Stimulated activated CD4-positive, alpha-beta T cell treated with anti-CD3 and anti-CD28 coated beads, Interleukin-1b, Interleukin-23, amount 100 ng/mL, for 1 hour (primary cell): ENCODE measurements at regions not wholly inside any gene's neighbourhood (a gene's known extent, or its start where the extent isn't known, plus 50 kb on each side); places are given as distances from the start of the nearest gene placed in this dataset.
"Not testable (repeated sequence)": the region's sequence is repeated elsewhere in the genome, so short reads cannot be mapped to it uniquely, and the experiment has no call there.

ENCODE experiments used
- DNase-seq, 2 donors: peaks; one replicate each; pipeline ENCODE4 v3.0.0-alpha.2; 2020; ENCODE audit warnings: low read depth in 2 of 2

DNA sequence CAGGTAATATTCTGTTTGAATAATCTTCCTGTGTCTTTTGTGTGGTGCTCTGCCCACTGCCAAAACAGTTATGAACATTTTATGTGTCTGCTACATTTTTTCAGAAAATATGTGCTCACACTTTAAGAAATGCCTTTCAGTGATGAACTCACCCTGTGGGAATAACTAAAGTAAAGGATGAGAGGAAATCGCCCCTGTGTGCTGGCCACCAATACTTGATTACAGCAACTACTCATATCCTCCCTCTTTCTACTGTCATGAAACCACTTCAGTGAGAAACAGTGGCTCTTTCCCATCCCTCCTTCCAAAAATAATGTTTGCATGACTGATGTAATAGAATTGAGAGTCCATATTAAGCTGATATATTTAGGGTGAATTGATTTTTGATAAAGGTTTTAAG, 900.9 kb downstream of the RAB28 start:
- DNase-seq = no peak

DNA sequence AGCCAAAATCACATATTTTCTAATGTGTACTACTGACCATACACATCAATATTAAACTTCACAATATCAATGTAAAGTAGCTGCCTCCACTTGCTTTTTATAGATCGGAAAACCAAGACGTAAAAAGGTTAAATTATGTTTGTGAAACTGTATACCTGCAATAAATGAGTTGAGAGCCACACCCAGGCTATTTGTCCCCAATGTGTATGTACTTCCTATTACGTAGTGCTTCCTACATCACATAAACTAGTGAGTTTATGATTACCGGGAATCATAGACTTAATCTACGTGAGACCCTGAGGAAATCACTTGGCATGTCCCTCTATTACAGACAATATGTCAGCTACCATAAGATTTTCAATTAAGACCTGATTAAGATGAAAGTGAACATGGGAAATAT, 903.4 kb downstream of the RAB28 start:
- DNase-seq = no peak

DNA sequence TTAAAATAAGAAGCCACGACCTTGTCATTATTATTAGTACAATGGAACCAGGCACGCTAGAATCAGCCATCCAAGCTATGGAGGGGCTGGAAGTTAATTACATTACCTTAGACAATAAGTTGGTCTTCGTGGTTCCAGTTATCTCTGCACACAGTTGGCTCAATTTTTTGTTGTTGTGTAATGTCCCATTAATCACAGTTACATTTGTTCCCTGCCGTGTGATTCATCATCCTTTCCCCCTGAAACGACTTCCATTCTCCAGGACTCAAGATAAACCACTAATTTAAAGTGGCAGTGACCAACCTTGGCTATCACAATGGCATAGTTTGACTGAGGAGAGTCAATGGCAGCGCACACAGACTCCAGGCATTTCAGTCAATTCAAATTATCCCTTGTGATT, 905.0 kb downstream of the RAB28 start:
- DNase-seq = no peak

DNA sequence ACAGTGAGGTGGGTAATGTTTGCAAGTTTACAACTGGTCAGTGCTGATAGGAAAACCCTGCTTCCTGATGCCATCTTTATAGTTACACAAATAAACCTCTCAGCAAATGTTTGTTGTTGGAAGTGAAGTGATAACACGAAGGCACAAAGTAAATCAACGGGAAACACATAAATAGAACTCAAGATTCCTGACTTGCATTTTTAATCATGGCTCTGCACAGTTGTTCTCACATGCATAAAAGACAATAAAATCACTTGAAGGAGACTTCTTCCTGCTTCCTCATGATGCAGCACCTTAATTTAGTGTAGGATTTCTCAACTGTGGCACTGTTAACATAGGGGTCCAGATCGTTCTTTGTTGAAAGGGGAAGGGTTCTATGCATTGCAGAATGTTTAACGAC, 907.7 kb downstream of the RAB28 start:
- no peak for DNase-seq

DNA sequence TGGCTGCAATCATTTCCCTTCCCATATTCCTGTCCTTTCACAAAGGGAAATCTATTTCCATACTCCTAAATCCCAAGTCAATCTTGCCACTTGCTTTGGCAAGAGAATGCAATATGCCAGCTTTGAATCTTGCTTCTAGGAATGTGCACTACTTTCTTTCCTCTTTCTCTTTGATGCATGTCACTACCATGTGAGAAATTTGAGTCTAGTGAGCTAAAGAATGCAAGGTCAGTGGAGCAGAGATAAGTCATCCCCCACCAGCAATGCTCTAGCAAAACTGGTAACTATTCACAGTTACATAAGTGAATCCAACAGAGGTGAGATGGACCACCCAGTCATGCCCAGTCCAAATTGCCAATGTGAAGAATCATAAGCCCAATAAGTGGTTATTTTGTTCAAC, 910.4 kb downstream of the RAB28 start:
- DNase-seq = no peak

DNA sequence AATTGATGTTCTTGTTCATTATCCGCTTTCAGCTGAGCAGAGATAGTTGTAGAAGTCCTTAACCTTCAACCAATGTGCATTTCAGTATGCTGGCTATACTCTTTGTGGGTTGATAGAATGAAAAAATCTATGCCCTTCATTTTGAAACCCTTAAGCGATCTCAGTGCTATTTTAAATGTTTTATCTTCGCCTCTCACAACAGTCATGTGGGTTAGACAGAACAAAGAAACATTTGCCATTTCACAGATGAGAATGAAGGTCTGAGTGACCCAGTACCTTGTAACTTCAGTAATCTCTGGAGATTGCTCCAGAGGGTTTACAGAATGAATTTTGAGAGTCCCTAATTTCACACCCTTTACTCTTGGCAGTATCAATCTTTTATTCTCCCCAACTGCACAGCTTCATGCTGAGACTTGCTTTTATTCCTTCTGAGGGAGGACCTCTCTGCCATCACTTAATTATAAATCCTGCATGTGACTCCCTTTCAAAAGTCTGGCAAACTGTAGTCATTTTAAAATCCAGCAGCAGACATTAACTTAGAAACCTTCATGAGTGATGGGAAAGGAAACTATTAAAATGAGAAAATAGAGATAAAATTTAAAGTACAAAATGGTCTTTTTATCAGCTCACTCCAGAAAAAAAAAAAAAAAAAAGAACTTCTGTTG, 921.5 kb downstream of the RAB28 start:
- DNase-seq = no peak

DNA sequence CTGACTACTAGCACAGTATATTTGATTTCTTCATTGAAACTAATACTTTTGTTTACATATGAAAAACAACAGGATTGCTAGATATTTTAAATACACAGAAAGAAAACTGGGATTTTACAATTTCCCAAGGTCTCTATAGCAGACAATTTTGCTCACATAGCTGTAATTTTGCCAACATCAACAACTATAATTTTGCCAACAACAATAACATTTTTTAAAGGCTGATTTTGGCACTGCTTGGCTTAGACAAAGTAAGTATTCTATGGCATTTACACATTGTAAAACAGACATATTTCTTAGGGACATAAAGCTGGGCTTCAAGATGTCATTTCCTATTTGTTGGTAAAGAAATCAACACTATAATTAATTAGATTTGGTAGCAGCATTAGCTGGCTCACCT, 922.1 kb downstream of the RAB28 start:
- DNase-seq = no peak

DNA sequence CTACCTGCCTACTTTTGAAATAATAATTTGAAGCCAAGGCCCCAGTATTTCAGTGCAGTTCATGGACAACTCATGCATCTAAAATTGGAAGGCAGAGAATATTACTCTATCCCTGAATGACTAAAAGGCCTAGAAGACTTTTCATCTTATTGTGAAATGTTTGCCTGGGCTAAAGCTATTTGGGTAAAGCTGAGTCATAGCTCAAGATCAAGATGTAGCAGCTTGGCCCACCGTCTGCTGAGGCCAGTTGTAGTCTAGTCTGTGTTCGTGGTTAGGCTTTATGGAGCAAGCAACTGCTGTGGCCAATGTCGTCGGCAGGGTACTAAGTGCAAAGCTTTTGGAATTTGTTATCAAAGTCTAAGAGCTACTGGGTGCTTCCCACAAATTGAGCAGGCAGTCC, 929.1 kb downstream of the RAB28 start:
- DNase-seq = no peak

DNA sequence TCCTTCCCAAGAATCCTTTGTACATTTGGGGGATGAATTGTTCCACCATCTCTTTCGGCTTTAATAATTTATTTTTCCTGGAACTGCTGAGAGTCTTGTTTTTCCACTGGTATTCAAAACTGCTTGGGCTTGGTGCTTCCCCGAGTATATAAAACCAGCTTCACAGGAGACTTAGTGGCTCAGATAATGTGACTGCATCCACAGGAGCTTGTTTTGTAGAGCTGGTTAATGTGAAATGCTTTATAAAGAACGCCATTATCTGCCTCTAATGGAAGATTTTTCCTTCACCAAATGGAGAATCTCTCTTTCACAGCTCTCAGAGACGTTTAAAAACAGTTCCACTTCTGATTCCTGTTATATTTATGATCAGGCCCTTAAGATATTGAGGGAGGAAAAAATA, 935.5 kb downstream of the RAB28 start:
- no peak for DNase-seq

DNA sequence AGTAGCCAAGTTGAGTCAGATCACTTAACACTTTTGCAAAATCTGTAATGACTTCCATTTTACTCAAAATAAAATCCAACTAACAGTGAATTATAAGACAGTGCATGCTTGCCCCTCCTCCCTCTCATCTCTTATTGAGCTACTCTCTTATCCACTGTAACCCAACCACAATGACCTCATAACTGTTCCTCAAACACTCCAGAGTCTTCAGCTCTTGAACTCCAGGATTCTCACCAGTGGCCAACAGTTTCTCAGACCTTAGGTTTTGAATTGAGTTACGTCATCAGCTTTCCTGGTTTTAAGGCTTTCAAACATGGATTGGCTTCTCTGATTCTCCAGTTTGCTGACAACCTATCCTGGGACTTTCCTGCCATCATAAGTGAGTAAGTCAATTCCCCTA, 938.3 kb downstream of the RAB28 start:
- DNase-seq = no peak

DNA sequence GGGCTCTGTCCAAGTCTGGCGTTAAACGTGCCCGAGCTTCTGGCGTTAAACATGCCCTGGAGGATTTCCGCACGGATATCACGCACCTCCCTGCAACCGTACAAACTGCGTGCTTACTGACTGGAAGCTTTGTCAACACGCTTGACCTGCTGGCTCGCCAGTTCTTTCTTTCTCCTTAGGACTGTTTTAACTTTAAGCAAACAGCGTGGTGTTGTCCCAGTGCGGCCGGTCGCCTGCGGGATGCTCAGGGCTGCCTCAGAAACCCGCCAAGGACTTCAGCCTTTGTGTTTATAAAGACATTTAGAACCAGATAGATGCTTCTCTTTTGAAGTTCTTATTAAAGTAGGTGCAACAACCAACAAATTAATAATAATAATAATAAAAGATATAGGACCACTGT, 946.0 kb downstream of the RAB28 start:
- DNase-seq = no peak

DNA sequence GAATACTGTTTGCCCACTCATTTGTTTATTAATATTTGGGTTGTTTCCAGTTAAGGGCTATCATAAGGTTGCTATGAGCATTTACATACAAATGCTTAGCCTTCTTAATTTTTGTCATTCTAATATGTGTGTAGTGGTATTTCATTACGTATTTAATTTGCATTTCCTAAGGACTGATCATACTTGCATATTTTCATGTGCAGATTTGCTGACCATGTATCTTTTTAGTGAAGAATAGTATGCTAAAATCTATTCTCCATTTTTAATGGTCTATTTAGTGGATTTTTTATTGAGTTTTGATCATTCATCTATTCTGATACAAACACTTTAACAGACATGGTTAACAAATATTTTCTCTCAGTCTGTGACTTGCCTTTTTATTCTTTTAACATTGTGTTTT, 949.5 kb downstream of the RAB28 start:
- DNase-seq = no peak

DNA sequence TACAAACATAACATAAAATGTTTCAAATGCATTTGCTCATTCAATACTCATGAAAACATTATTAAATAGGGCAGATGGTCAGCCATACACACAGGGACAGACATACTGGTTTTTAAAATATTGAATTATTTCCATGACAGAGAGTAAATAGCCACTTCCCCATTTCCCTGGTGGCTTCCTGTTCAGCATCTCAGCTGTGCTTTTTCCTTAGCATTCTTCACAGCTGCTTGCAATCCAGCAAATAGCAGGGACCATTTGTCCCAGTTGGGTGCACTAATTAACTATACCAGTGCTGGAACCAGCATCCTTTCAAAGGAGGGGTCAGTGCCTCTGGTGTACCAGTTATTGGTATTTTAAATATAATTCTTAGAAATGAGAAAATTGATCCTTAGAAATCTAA, 964.7 kb downstream of the RAB28 start:
- DNase-seq = no peak

DNA sequence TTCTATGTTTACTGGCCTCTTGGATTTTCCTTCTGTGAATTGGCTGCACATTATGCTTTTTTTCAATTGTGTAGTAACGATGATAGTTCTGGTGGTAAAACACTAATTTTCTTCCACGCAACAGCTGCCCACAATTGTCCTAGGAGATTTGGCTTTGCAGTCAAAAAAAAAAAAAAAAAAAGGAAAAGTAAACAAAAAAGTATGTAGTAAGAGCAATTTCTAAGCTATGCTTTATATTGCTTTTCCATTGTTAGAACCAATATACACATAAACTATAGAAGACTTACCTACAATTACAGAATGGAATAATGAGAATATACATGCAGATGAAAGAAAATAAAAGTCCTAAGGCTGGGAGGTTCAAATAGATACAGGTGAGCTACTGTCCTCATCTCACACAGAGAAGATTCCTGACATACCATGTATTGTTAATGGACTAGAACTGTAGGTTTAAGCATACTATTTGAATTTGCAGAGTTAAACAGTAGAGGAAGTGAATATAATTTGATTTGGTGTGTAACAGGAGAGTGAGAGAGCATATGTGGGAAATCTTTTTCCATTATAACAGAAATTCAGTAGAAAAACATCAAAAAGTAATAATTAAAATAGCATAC, 976.2 kb downstream of the RAB28 start:
- no peak for DNase-seq

DNA sequence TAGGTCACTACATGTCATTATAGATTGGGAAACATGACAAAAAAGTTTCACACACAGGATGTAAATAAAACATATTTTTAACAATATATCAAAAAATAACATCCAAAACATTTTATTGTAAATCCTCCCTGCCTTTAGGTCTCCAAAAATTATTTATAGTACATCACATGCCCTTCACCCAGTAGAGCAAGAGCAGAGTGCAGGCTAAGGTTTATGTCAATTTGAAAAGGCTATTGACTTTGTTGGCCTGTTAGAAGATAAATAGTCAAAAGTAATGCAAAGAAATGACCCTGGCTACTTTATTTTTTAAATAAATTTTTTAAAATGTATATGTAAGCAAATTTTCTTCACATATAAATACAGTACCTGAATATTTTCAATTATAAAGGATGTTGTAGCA, 983.7 kb downstream of the RAB28 start:
- DNase-seq = no peak

DNA sequence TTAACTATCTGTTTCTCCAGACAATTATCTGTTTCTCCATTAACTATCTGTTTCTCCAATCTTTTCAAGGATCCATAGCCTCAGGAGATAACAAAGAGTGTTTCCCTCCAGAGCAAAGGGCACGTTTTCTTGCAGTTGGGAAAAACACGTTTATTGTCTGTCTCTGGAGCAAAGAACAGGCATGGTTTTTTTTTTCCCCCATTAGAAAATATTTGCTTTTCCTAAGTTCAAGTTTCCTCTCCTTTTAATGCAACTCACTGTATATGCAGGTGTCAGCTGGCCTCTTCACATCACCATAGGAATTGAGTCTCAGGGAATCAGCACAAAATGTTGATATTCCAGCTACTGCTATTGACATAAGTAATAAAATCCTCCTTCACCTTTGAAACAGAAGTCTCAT, 984.4 kb downstream of the RAB28 start:
- DNase-seq = no peak

DNA sequence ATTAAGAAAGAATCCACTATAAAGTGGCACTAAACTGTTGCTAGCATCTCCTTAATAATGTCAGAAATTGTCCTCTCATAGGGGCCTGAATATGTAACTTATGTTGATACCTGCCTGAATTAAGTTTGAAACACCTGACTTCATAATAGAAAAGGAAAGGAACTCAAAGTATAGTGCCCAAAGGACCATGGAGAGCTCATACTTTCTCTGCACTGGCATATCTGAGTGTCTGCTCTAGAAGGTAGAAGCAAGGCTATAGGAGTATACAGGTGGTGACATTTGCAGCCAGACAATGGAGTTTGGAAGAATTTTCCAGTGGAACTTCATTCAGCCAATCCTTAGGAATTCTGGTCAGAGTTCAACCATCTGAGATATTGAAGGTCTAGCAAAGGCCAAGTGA, 988.9 kb downstream of the RAB28 start:
- DNase-seq = no peak

DNA sequence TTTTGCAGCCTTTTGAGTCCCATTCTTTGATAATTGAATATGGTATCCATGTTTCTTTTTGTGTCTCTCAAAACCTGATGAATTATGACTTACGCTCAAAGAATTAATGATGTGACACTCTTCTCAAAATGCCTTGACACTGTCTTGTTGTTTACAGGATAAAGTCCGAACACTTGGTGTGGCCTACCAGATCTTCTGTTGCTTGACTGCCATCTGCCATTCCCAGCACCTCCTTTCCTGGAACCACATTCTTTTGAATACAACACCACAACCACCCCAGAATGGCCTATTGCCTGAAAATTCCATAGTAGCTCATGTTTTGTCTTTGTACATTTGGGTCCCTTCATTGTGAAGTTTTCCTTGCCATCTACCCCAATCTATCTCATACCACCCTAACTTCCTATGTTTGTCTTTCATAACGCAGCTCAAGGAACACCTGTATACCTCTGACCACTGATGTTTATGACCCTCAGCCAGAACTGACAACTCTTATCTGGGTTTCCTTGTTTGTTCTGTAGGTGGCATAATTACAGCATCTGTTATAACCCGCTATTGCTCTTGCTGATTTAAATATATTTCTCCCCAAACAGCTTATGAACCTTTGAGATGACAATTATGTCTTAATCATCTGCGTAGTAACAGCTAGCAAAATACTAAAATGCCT, 991.3 kb downstream of the RAB28 start:
- DNase-seq = no peak

DNA sequence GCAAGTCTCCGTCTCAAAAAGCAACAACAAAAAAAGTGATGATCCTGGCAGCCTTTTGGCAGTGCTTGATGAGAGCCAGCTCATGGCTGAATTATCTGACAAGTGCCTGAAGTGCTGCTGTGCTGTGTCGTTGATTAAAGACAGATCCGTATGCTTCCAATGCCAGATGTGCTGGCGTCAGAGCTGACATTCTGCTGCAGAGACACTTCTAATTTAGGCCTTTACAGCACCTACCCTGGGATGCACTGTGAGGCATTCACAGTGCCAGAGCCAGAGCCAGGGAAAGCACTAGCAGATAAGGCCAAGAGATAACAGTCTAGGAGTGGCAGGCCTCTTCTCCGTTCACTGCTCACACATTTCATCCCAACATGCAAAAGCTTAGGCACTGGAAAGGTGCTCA, 995.5 kb downstream of the RAB28 start:
- DNase-seq = no peak

DNA sequence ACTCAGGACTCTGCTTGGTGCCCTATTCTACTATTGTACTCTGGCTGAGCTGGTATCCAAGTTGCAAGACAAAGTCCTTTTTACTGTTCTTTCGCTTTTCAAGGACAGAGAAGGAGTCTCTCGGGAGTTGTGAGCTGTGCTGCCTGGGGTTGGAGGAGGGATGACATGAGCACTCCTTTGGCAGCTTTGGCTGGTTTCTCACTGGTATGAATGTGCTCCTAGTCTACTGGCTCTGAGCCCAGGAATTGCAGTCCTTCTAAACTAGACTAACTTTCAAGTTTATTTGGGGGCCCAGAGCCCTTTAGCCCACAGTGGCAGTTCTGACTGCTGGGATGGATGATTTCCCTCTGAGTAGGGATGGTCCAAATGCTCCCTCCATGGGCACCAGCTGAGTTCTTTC, 997.1 kb downstream of the RAB28 start:
- DNase-seq = no peak

DNA sequence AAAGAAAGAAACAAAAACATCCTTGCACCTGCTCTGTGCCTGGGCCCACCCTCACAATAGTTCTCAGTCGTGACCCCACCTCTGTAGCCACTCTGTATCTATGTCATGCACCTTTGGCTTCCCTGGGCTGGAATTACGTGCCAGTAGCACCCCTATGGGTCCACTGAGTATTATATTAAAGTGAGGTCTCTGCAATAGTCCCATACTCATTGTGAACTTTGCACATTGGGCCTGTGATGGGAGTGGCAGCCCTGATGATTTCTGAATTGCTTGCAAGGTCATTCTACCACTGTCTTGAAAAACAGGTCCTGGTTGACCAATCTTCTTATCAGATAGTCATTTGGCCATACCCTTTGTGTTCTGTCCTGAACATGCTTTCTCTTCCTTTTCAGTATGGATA, 1012.1 kb downstream of the RAB28 start:
- DNase-seq = no peak

DNA sequence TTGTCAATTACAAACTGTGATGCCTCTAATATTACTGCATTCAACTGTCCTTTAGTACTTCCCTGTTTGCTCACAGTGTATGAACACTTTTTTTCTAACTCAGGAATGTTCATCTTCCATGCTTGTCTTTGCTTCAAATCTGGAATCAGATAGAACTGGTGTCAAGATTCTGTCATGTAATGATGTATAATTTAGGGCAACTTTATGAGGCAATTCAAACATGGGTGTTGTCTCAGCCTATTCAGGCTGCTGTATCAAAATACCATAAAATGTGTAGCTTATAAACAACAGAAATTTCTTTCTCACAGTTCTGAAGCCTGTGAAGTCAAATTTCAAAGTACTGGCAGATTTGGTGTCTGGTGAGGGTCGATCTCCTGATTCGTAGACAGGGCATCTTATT, 1012.9 kb downstream of the RAB28 start:
- DNase-seq = no peak

DNA sequence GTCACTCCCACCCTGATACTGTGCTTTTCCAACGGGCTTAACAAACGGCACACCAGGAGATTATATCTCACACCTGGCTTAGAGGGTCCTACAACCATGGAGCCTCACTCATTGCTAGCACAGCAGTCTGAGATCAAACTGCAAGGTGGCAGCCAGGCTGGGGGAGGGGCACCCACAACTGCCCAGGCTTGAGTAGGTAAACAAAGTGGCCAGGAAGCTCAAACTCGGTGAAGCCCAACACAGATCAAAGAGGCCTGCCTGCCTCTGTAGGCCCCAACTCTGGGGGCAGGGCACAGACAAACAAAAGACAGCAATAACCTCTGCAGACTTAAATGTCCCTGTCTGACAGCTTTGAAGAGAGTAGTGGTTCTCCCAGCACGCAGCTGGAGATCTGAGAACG, 1022.6 kb downstream of the RAB28 start:
- DNase-seq = not testable (repeated sequence)

DNA sequence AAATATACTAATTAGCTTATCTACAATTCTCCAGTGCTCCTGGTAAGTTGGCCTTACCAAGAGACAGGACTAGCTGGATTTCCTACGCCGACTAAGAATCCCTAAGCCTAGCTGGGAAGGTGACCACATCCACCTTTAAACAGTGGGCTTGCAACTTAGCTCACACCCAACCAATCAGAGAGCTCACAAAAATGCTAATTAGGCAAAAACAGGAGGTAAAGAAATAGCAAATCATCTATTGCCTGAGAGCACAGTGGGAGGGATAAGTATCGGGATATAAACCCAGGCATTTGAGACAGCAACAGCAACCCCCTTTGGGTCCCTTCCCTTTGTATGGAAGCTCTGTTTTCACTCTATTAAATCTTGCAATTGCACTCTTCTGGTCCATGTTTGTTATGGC, 1025.0 kb downstream of the RAB28 start:
- no peak for DNase-seq
